ENCODE measurements at regions not wholly inside any gene's neighbourhood (a gene's known extent, or its start where the extent isn't known, plus 50 kb on each side); places are given as distances from the start of the nearest gene placed in this dataset.

DNA sequence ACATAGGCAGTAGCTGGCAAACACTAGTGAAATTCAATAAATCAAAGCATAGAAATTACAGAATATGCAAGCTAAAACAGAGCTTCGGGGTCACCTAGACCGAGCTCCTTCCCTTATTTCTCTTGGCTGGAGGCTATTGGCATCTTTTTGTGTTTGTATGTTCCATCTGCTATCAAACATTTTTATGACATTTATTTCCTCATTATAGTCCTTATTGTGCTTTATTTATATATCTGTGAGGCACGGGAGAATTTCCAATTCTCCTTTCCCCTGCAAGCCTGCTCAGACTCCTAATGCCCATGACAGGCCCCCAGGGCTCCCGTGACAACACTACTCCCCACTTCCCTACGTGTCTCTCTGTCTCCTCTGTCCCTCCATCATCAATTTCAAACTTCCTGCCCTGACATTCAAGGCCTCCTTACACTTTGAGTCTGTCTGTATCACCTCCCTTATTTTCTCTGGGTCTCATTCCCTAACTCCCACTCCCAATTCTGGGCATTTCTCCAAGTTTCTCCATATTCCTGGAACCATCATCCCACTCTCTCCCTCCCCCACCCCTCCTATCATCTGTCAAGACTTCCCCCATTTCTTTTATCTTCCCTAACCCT lies 316.9 kb downstream of the OSR1 start:
- TF ChIP-seq, protein P1, sequence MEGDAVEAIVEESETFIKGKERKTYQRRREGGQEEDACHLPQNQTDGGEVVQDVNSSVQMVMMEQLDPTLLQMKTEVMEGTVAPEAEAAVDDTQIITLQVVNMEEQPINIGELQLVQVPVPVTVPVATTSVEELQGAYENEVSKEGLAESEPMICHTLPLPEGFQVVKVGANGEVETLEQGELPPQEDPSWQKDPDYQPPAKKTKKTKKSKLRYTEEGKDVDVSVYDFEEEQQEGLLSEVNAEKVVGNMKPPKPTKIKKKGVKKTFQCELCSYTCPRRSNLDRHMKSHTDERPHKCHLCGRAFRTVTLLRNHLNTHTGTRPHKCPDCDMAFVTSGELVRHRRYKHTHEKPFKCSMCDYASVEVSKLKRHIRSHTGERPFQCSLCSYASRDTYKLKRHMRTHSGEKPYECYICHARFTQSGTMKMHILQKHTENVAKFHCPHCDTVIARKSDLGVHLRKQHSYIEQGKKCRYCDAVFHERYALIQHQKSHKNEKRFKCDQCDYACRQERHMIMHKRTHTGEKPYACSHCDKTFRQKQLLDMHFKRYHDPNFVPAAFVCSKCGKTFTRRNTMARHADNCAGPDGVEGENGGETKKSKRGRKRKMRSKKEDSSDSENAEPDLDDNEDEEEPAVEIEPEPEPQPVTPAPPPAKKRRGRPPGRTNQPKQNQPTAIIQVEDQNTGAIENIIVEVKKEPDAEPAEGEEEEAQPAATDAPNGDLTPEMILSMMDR (IDR thresholded peaks at IDR 0.05; ENCODE audit: poor library complexity, severe bottlenecking) = no peak
- TF ChIP-seq POLR2AphosphoS5 (IDR thresholded peaks at IDR 0.05) (no peak), EP300 (conservative IDR thresholded peaks at IDR 0.05; ENCODE audit: poor library complexity, severe bottlenecking) (no peak), SMC3 (conservative IDR thresholded peaks at IDR 0.05; ENCODE audit: poor library complexity) (no peak), RAD21 (conservative IDR thresholded peaks at IDR 0.05) (no peak), EZH2 (IDR thresholded peaks at IDR 0.05; ENCODE audit: borderline replicate concordance, insufficient read depth, low read length, poor library complexity, severe bottlenecking) (no peak)
- TF ChIP-seq, protein P2, sequence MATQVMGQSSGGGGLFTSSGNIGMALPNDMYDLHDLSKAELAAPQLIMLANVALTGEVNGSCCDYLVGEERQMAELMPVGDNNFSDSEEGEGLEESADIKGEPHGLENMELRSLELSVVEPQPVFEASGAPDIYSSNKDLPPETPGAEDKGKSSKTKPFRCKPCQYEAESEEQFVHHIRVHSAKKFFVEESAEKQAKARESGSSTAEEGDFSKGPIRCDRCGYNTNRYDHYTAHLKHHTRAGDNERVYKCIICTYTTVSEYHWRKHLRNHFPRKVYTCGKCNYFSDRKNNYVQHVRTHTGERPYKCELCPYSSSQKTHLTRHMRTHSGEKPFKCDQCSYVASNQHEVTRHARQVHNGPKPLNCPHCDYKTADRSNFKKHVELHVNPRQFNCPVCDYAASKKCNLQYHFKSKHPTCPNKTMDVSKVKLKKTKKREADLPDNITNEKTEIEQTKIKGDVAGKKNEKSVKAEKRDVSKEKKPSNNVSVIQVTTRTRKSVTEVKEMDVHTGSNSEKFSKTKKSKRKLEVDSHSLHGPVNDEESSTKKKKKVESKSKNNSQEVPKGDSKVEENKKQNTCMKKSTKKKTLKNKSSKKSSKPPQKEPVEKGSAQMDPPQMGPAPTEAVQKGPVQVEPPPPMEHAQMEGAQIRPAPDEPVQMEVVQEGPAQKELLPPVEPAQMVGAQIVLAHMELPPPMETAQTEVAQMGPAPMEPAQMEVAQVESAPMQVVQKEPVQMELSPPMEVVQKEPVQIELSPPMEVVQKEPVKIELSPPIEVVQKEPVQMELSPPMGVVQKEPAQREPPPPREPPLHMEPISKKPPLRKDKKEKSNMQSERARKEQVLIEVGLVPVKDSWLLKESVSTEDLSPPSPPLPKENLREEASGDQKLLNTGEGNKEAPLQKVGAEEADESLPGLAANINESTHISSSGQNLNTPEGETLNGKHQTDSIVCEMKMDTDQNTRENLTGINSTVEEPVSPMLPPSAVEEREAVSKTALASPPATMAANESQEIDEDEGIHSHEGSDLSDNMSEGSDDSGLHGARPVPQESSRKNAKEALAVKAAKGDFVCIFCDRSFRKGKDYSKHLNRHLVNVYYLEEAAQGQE (IDR thresholded peaks at IDR 0.05; ENCODE audit: borderline replicate concordance) = no peak

Measured in neural cell (in vitro differentiated cells).